ENCODE measurements at regions not wholly inside any gene's neighbourhood (a gene's known extent, or its start where the extent isn't known, plus 50 kb on each side); places are given as distances from the start of the nearest gene placed in this dataset.
A peak's percentile ranks its signal among the peaks of the same experiment; 100 is the strongest.

- no peak for ATAC-seq (ENCODE audit: low read depth)
- no CpG with 5 or more reads among the region's 2 CpGs for WGBS, 2 experiments (ENCODE audit: extremely low coverage in 2 of 2, insufficient read length in 1 of 2)
- no peak overlapping the region for H3K4me2 ChIP-seq (ENCODE audit: low read depth, low read length)
Observed at GRCh38 chr2:18845854-18846445, 256.6 kb upstream of the NT5C1B start.

More at GRCh38 chr2:18845854-18846445, 256.6 kb upstream of the NT5C1B start:
- Histone ChIP-seq H3K4me1 (ENCODE audit: control insufficient read depth, insufficient read depth, low read length) (no peaks in the 10 kb centered on the region), H3K56ac (ENCODE audit: extremely low read depth, insufficient read depth, low read length) (no peak overlapping the region), H4K5ac (ENCODE audit: low read depth, low read length) (no peak overlapping the region), H2BK15ac (ENCODE audit: low read depth, low read length) (no peak overlapping the region), H2BK120ac (ENCODE audit: low read depth, low read length) (no peak overlapping the region), H2BK20ac (ENCODE audit: low read depth, low read length) (no peak overlapping the region), H3K23ac (ENCODE audit: low read depth, low read length) (no peak overlapping the region), H3K4ac (ENCODE audit: low read depth, low read length) (no peak overlapping the region), H3K79me1 (ENCODE audit: low read depth in 1 of 2, low read length in 2 of 2) (no peaks in the 10 kb centered on the region), H3K27ac (ENCODE audit: insufficient read depth, low read length) (no peak overlapping the region), H3K14ac (replicated peaks; ENCODE audit: low read depth, low read length) (no peak overlapping the region), H2AK5ac (ENCODE audit: low read depth, low read length) (no peak overlapping the region), H4K91ac (ENCODE audit: insufficient read depth, low read depth, low read length) (no peak overlapping the region), H3K18ac (ENCODE audit: low read depth, low read length) (no peak overlapping the region), H3K4me3 (ENCODE audit: insufficient read depth, low read depth, low read length) (no peak overlapping the region), H3K9me1 (ENCODE audit: insufficient read depth, low read length) (no peaks in the 10 kb centered on the region), H2BK5ac (ENCODE audit: low read depth, low read length, poor library complexity, severe bottlenecking) (no peak overlapping the region), H2AK9ac (replicated peaks; ENCODE audit: low read depth, low read length, poor library complexity) (no peak overlapping the region), H4K20me1 (ENCODE audit: insufficient read depth, low read length) (no peaks in the 10 kb centered on the region), H4K8ac (ENCODE audit: low read depth in 2 of 2, low read length in 2 of 2) (no peak overlapping the region), H3K9me3 (ENCODE audit: control insufficient read depth, insufficient read depth, low read length) (no peaks in the 10 kb centered on the region), H3K27me3 (ENCODE audit: control insufficient read depth, insufficient read depth, low read length) (peaks cover 2% of the 10 kb centered on the region; the same call in 1 of the 2 replicates), H3K36me3 (ENCODE audit: control insufficient read depth, insufficient read depth, low read length) (no peaks in the 10 kb centered on the region), H2AFZ (replicated peaks; ENCODE audit: low read length, poor library complexity) (no peak overlapping the region), H3K9ac (ENCODE audit: low read depth, low read length) (no peak overlapping the region)
- no peak for TF ChIP-seq CHD1 (IDR thresholded peaks at IDR 0.05; ENCODE audit: low read depth, low read length)
- TF ChIP-seq MAFK (IDR thresholded peaks at IDR 0.05; ENCODE audit: low read depth, low read length) = no peak
- TF ChIP-seq CEBPB (IDR thresholded peaks at IDR 0.05; ENCODE audit: low read depth, low read length) = peak; percentile 54; the same call in 1 of the 2 replicates
- TF ChIP-seq RAD21 (IDR thresholded peaks at IDR 0.05; ENCODE audit: low read length) = no peak
- dilution Hi-C loops (cut with HindIII; ENCODE audit: low sequenced_read_pairs, unreplicated experiment) (no loop called here), in situ Hi-C loops (cut with MboI; ENCODE audit: low sequenced_read_pairs) (no loop called here), intact Hi-C loops (cut with micrococcal nuclease) (no loop called here)
- ChIA-PET POLR2A (ENCODE audit: unreplicated experiment) (no interaction called here), CTCF (interaction anchor here (1.2 to 1.3 kb wide), 2 partner anchors 9 kb away, joined by 4 to 7 read pairs; no protein-coding TSS in a partner anchor)
- DNase-seq = no peak
- no TSS peak for BruUV-seq (replicated peaks)

All from IMR-90 (cell line).